ENCODE measurements at regions not wholly inside any gene's neighbourhood (a gene's known extent, or its start where the extent isn't known, plus 50 kb on each side); places are given as distances from the start of the nearest gene placed in this dataset.
"Not testable (repeated sequence)": the region's sequence is repeated elsewhere in the genome, so short reads cannot be mapped to it uniquely, and the experiment has no call there.

DNA sequence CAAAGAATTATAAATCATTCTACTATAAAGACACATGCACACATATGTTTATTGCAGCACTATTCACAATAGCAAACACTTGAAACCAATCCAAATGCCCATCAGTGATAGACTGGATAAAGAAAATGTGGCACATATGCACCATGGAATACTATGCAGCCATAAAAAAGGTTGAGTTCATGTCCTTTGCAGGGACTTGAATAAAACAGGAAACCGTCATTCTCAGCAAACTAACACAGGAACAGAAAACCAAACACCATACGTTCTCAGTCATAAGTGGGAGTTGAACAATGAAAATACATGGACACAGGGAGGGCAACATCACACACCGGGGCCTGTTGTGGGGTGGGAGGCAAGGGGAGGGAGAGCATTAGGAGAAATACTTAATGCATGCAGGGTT, 538.9 kb downstream of the FRK start:
- H3K4me3 ChIP-seq (ENCODE audit: low read length in 2 of 2); H3K36me3 ChIP-seq (ENCODE audit: control insufficient read depth in 2 of 2, insufficient read depth in 2 of 2, low read length in 2 of 2); H3K9me3 ChIP-seq (ENCODE audit: control insufficient read depth in 2 of 2, low read length in 2 of 2); H3K9ac ChIP-seq (ENCODE audit: low read length in 2 of 2); H3K27me3 ChIP-seq (ENCODE audit: control insufficient read depth in 1 of 2, insufficient read depth in 2 of 2, low read length in 2 of 2); H3K27ac ChIP-seq (ENCODE audit: low read length); H3K4me1 ChIP-seq (ENCODE audit: control insufficient read depth, insufficient read depth, low read length): not testable (repeated sequence)

DNA sequence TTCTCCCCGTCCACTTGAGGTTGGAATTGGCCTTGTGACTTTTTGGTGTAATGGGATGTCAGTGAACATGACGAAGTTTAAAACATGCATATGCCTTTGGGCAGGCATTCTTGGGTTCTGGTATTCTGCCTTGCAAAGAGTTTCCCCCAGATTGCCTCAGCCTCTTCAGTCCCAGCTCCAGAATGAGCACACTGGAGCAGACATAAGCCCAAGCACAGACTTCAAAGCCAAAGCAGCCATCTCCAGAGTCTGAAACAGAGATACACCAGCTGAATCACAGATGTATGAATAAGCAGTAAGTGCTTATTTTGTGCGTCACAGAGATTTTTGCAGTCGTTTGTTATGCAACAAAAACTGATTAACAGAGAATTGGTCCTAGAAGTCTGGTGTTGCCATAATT, 546.0 kb downstream of the FRK start:
- no peaks in the 10 kb centered on the region for H3K27me3 ChIP-seq (ENCODE audit: control insufficient read depth in 1 of 2, insufficient read depth in 2 of 2, low read length in 2 of 2)

DNA sequence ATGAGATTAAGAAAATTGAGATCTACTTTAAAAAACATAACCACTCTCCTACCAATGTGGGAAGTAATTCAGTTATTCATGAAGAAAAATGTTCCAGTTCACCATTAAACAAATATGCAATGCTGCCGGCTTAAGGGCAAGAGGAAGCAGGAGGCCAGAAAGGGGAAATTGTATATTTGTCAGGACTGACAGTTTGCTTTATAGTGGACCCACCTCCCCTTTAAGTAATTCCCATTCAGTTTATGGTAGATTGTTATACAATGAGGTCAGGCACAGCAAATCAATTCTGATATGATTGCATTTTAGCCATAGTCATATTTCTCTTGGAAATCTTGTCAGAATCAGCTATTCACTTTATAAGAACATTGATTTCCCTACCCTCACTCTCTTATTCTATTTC, 547.8 kb downstream of the FRK start:
- no peaks in the 10 kb centered on the region for H3K27me3 ChIP-seq (ENCODE audit: control insufficient read depth in 1 of 2, insufficient read depth in 2 of 2, low read length in 2 of 2)
- no peak overlapping the region for H3K9ac ChIP-seq (ENCODE audit: low read length in 2 of 2)
- no peak overlapping the region for H3K4me3 ChIP-seq (ENCODE audit: low read length in 2 of 2)
- H3K27ac ChIP-seq (ENCODE audit: low read length): no peak overlapping the region
- H3K4me1 ChIP-seq (ENCODE audit: control insufficient read depth, insufficient read depth, low read length): no peaks in the 10 kb centered on the region
- no peaks in the 10 kb centered on the region for H3K36me3 ChIP-seq (ENCODE audit: control insufficient read depth in 2 of 2, insufficient read depth in 2 of 2, low read length in 2 of 2)
- H3K9me3 ChIP-seq (ENCODE audit: control insufficient read depth in 2 of 2, low read length in 2 of 2): no peaks in the 10 kb centered on the region

More for the DNA sequence above, 546.0 kb downstream of the FRK start:
- no peak overlapping the region for H3K4me3 ChIP-seq (ENCODE audit: low read length in 2 of 2)
- no peak overlapping the region for H3K27ac ChIP-seq (ENCODE audit: low read length)
- no peaks in the 10 kb centered on the region for H3K4me1 ChIP-seq (ENCODE audit: control insufficient read depth, insufficient read depth, low read length)
- no peak overlapping the region for H3K9ac ChIP-seq (ENCODE audit: low read length in 2 of 2)
- no peaks in the 10 kb centered on the region for H3K36me3 ChIP-seq (ENCODE audit: control insufficient read depth in 2 of 2, insufficient read depth in 2 of 2, low read length in 2 of 2)
- no peaks in the 10 kb centered on the region for H3K9me3 ChIP-seq (ENCODE audit: control insufficient read depth in 2 of 2, low read length in 2 of 2)

DNA sequence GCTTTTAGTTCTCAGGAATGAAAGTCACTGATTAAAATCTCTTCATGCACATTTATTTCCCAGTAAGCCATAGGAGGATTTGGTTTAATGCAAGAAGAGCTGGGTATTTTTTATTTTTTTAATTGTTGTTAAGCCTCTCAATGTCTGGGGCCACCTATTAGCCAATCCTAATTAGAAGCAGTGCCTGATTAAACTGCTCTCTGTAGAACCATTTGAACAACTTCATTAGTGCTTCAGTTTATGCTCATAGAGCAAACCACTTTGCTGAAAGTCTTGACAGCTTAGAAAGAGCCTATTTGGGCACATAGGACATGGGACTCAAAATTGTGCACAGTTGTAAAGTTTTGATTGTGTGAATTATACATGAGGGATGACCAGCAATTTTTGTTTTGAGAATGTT, 548.9 kb downstream of the FRK start:
- H3K9me3 ChIP-seq (ENCODE audit: control insufficient read depth in 2 of 2, low read length in 2 of 2): no peaks in the 10 kb centered on the region
- no peaks in the 10 kb centered on the region for H3K4me1 ChIP-seq (ENCODE audit: control insufficient read depth, insufficient read depth, low read length)
- no peak overlapping the region for H3K9ac ChIP-seq (ENCODE audit: low read length in 2 of 2)
- no peak overlapping the region for H3K4me3 ChIP-seq (ENCODE audit: low read length in 2 of 2)
- H3K27me3 ChIP-seq (ENCODE audit: control insufficient read depth in 1 of 2, insufficient read depth in 2 of 2, low read length in 2 of 2): no peaks in the 10 kb centered on the region
- H3K36me3 ChIP-seq (ENCODE audit: control insufficient read depth in 2 of 2, insufficient read depth in 2 of 2, low read length in 2 of 2): no peaks in the 10 kb centered on the region
- no peak overlapping the region for H3K27ac ChIP-seq (ENCODE audit: low read length)

DNA sequence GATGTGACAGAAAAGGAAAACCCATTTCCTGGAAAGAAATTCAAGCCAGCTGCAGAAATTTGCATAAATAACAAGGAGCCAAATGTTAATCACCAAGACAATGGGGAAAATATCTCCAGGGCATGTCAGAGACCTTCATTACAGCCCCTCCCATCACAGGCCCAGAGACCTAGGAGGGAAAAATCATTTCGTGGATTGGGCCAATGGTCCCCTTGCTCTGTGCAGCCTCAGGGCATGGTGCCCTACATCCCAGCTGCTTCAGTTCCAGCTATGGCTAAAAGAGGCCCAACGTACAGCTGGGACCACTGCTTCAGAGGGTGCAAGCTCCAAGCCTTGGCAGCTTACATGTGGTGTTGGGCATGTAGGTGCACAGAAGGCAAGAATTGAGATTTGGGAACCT, 558.3 kb downstream of the FRK start:
- H3K9ac ChIP-seq (ENCODE audit: low read length in 2 of 2); H3K27me3 ChIP-seq (ENCODE audit: control insufficient read depth in 1 of 2, insufficient read depth in 2 of 2, low read length in 2 of 2); H3K36me3 ChIP-seq (ENCODE audit: control insufficient read depth in 2 of 2, insufficient read depth in 2 of 2, low read length in 2 of 2); H3K27ac ChIP-seq (ENCODE audit: low read length); H3K4me3 ChIP-seq (ENCODE audit: low read length in 2 of 2); H3K4me1 ChIP-seq (ENCODE audit: control insufficient read depth, insufficient read depth, low read length); H3K9me3 ChIP-seq (ENCODE audit: control insufficient read depth in 2 of 2, low read length in 2 of 2): not testable (repeated sequence)

DNA sequence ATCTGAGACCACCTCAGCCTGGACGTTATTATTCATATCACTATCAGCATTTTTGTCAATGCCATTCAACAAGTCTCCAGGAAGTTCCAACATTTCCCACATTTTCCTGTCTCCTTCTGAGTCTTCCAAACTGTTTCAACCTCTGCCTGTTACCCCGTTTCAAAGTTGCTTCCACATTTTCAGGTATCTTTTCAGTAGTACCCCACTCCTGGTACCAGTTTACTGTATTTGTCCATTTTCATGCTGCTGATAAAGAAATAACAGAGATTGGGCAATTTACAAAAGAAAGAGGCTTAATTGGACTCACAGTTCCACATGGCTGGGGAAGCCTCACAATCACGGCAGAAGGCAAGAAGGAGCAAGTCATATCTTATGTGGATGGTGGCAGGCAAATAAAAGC, 565.5 kb downstream of the FRK start:
- no peak overlapping the region for H3K9ac ChIP-seq (ENCODE audit: low read length in 2 of 2)
- H3K4me3 ChIP-seq (ENCODE audit: low read length in 2 of 2): no peak overlapping the region
- H3K27ac ChIP-seq (ENCODE audit: low read length): no peak overlapping the region
- no peaks in the 10 kb centered on the region for H3K4me1 ChIP-seq (ENCODE audit: control insufficient read depth, insufficient read depth, low read length)
- H3K36me3 ChIP-seq (ENCODE audit: control insufficient read depth in 2 of 2, insufficient read depth in 2 of 2, low read length in 2 of 2): no peaks in the 10 kb centered on the region
- H3K27me3 ChIP-seq (ENCODE audit: control insufficient read depth in 1 of 2, insufficient read depth in 2 of 2, low read length in 2 of 2): no peaks in the 10 kb centered on the region
- H3K9me3 ChIP-seq (ENCODE audit: control insufficient read depth in 2 of 2, low read length in 2 of 2): peaks cover 3 to 7% of the 10 kb centered on the region in 2 donors

DNA sequence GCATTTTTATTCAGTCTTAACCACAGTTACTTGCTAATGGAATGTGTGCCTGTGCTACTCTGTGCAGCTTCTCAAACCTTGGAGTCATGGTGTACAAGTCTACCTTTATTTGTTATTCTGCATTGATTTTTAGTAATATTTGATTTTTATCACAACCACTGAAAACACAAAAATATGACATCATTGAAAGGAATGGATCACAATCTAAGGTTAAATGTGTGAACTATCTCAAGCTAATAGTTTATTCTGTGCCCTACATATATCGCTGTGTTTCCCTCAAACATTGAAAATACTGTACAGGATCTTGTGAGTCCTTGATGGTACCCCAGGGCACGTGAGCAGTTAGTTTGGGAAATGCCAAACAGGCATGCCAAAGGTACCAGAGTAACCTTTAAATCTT, 573.4 kb downstream of the FRK start:
- Histone ChIP-seq H3K27ac (ENCODE audit: low read length) (no peak overlapping the region), H3K4me1 (ENCODE audit: control insufficient read depth, insufficient read depth, low read length) (no peaks in the 10 kb centered on the region), H3K4me3 (ENCODE audit: low read length in 2 of 2) (no peak overlapping the region), H3K27me3 (ENCODE audit: control insufficient read depth in 1 of 2, insufficient read depth in 2 of 2, low read length in 2 of 2) (no peaks in the 10 kb centered on the region), H3K36me3 (ENCODE audit: control insufficient read depth in 2 of 2, insufficient read depth in 2 of 2, low read length in 2 of 2) (no peaks in the 10 kb centered on the region), H3K9me3 (ENCODE audit: control insufficient read depth in 2 of 2, low read length in 2 of 2) (no peaks in the 10 kb centered on the region), H3K9ac (ENCODE audit: low read length in 2 of 2) (no peak overlapping the region)

DNA sequence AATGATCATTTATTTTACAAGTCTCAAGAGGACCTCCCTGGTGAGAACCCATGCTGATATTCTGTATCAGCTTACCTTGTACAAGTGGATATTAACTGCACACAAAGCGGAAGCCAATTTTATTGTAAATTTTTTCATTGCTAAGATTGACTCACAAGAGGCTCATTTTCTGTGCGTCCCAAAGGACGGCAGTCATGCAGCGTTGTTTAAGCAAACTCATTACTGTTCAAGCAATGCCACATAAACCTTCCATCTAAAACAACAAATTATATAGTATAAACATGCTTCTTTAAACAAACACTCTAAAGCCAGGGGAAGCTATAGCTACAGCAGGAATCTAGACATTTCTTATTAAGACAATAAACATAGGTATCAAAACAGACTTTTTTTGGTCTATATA, 575.3 kb downstream of the FRK start:
- Histone ChIP-seq H3K27me3 (ENCODE audit: control insufficient read depth in 1 of 2, insufficient read depth in 2 of 2, low read length in 2 of 2) (no peaks in the 10 kb centered on the region), H3K4me3 (ENCODE audit: low read length in 2 of 2) (no peak overlapping the region), H3K27ac (ENCODE audit: low read length) (no peak overlapping the region), H3K4me1 (ENCODE audit: control insufficient read depth, insufficient read depth, low read length) (no peaks in the 10 kb centered on the region), H3K9ac (ENCODE audit: low read length in 2 of 2) (no peak overlapping the region), H3K36me3 (ENCODE audit: control insufficient read depth in 2 of 2, insufficient read depth in 2 of 2, low read length in 2 of 2) (no peaks in the 10 kb centered on the region), H3K9me3 (ENCODE audit: control insufficient read depth in 2 of 2, low read length in 2 of 2) (no peaks in the 10 kb centered on the region)

DNA sequence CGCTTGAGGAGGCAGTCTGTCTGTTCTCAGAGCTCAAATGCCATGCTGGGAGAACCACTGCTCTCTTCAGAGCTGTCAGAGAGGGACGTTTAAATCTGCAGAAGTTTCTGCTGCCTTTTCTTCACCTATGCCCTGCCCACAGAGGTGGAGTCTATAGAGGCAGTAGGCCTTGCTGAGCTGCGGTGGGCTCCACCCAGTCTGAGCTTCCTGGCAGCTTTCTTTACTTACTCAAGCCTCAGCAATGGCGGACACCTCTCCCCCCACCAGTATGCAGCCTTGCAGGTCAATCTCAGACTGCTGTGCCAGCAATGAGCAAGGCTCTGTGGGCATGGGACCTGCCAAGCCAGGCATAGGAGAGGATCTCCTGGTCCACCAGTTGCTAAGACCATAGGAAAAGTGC, 580.1 kb downstream of the FRK start:
- H3K9me3 ChIP-seq (ENCODE audit: control insufficient read depth in 2 of 2, low read length in 2 of 2); H3K4me3 ChIP-seq (ENCODE audit: low read length in 2 of 2); H3K9ac ChIP-seq (ENCODE audit: low read length in 2 of 2); H3K4me1 ChIP-seq (ENCODE audit: control insufficient read depth, insufficient read depth, low read length); H3K27me3 ChIP-seq (ENCODE audit: control insufficient read depth in 1 of 2, insufficient read depth in 2 of 2, low read length in 2 of 2); H3K36me3 ChIP-seq (ENCODE audit: control insufficient read depth in 2 of 2, insufficient read depth in 2 of 2, low read length in 2 of 2); H3K27ac ChIP-seq (ENCODE audit: low read length): not testable (repeated sequence)

DNA sequence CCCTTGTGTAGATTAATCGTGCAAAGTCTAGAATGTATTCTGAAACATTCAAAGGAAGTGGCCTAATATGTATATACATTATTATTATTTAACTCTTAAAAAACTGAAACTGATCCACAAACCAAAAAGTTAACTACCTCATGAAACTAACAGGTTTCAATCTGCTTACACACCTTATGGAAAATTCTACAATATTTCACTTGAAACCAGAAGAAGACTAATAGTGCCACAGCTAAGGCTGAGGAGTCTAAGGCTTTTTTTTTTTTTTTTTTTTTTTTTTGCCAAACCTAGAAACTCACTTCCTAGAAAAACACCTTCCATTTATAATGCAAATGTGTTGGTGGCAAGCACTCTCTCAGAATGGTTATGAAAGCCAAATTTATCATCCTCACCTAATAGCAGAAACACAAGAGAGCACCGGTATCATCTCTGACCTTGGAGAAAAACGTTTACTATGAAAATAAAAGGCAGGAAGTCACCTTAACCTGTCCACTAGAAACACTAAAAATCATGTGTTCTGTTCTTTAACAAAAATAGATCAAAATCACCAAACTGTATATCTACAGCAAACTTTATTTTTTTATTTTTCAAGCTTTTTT, 586.1 kb downstream of the FRK start:
- Histone ChIP-seq H3K4me1 (ENCODE audit: control insufficient read depth, insufficient read depth, low read length) (no peaks in the 10 kb centered on the region), H3K9me3 (ENCODE audit: control insufficient read depth in 2 of 2, low read length in 2 of 2) (no peaks in the 10 kb centered on the region), H3K27me3 (ENCODE audit: control insufficient read depth in 1 of 2, insufficient read depth in 2 of 2, low read length in 2 of 2) (no peaks in the 10 kb centered on the region), H3K36me3 (ENCODE audit: control insufficient read depth in 2 of 2, insufficient read depth in 2 of 2, low read length in 2 of 2) (no peaks in the 10 kb centered on the region), H3K9ac (ENCODE audit: low read length in 2 of 2) (no peak overlapping the region), H3K4me3 (ENCODE audit: low read length in 2 of 2) (no peak overlapping the region), H3K27ac (ENCODE audit: low read length) (no peak overlapping the region)

DNA sequence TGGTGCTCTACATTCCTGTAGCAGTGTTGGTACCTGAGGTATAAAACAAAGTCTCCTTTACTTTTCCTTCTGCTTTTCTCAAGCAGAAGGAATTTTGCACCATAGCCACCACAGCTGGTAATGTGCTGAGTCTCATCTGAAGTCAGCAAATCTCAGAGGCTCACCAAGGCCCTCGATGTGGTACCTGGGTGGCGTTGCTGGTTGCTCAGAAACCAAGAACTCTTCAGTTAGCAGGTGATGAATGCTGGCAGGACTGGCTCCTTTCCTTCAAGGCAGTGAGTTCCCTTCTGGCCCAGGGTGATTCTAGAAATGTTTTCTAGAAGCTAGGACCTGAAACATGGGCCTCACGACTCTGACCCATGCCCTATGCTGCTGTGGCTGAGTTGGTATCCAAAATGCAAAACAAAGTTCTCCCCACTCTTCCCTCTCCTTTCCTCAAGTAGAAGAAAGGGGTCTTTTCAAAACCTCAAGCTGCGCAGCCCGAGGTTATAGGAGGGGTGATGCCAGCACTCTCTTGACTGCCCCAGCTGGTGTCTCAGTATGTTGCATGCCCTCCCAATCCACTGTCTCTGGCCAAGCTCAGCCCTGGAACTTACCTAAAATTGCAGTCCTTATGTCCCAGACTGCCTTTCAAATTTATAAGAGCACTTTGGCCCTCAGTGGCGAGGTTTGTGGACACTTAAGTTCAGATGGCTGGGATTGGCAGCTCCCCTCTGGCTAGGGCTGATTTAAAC, 592.3 kb downstream of the FRK start:
- Histone ChIP-seq H3K27ac (ENCODE audit: low read length) (no peak overlapping the region), H3K4me3 (ENCODE audit: low read length in 2 of 2) (no peak overlapping the region), H3K9ac (ENCODE audit: low read length in 2 of 2) (no peak overlapping the region), H3K4me1 (ENCODE audit: control insufficient read depth, insufficient read depth, low read length) (no peaks in the 10 kb centered on the region), H3K9me3 (ENCODE audit: control insufficient read depth in 2 of 2, low read length in 2 of 2) (peaks cover 0 to 2% of the 10 kb centered on the region in 2 donors), H3K27me3 (ENCODE audit: control insufficient read depth in 1 of 2, insufficient read depth in 2 of 2, low read length in 2 of 2) (no peaks in the 10 kb centered on the region), H3K36me3 (ENCODE audit: control insufficient read depth in 2 of 2, insufficient read depth in 2 of 2, low read length in 2 of 2) (no peaks in the 10 kb centered on the region)

Measured in stomach smooth muscle (tissue), 2 donors.